Midbrain (tissue), 1 donor: ENCODE measurements at regions not wholly inside any gene's neighbourhood (a gene's known extent, or its start where the extent isn't known, plus 50 kb on each side); places are given as distances from the start of the nearest gene placed in this dataset.
"Not testable (repeated sequence)": the region's sequence is repeated elsewhere in the genome, so short reads cannot be mapped to it uniquely, and the experiment has no call there.

Experiments used
- DNase-seq: peaks from one replicate; lab custom pipeline; 2025; lab: John Stamatoyannopoulos, UW

DNA sequence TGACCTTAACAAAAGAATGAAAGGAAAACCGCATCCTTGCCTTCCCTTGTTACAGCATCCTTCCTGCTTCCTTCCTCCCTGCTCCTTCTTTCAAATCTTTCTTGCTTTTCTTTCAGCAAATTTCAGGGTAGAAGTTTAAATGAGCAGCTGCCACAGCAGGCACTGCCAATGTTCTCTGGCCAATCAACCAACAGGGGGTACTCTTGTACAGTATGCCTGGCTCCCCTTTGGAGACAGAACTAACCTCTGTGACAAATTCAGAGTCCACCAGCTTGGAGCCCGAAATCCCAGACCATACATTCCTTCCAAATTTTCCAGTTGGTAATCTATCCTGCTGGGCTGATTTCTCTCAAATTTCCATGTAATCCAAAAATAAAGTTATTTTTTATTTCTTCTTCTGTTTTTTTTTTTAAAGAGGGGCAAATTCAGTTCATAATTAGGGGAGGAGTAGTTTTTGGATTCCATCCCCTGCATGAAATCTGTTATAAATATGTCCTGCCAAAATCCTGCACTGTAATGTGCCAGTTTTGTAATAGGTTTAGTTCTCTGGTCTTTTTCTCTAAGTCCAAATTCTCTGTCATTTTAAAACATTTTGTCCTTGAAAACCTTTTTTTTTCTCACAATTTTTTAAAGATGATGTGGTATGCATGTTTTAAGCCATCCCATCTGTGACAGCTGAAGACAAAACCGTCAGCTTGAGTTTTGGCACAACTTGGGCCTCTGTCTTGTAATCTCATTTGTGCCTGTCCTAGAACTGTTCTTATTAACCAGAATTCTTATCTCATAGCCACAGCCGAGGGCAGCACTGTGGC, 610.0 kb upstream of the LMO3 start:
- no peak for DNase-seq

DNA sequence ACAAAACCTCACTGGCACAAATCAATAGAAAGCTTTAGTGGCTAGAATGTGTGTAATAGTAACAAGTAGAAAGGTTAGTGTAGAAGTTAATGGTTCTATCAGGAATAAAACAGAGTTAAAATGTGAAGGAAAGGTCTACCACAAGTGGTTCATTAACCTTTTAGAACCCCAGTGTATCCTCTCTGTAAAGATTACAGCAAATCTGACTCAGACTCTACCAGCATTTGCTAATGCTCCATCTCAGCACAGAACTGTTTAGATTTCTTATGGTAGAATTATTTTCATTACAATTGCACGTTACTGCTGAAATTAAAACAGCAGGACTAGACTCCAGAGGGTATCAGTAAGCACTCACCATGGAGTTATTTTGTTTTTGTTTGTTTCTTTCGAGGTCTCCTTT, 609.0 kb upstream of the LMO3 start:
- DNase-seq, result no peak

DNA sequence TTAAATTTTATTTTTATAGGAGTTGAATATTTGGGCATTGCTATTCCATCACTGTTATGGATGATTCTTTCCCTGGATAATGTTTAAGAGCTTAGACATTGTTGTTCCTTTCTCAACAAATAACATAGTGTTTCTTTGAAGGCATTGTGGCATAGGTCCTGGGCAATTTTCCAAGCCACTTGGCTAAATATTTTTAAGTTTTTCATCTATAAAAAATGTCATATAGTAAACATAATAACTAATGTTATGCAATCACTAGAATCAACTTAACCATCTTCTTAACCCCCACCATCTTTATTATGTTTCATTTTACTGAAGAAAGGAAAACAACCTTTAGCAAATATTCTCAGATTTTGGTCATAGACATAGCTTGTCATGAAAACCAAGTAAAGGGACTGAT, 600.6 kb upstream of the LMO3 start:
- no peak for DNase-seq

DNA sequence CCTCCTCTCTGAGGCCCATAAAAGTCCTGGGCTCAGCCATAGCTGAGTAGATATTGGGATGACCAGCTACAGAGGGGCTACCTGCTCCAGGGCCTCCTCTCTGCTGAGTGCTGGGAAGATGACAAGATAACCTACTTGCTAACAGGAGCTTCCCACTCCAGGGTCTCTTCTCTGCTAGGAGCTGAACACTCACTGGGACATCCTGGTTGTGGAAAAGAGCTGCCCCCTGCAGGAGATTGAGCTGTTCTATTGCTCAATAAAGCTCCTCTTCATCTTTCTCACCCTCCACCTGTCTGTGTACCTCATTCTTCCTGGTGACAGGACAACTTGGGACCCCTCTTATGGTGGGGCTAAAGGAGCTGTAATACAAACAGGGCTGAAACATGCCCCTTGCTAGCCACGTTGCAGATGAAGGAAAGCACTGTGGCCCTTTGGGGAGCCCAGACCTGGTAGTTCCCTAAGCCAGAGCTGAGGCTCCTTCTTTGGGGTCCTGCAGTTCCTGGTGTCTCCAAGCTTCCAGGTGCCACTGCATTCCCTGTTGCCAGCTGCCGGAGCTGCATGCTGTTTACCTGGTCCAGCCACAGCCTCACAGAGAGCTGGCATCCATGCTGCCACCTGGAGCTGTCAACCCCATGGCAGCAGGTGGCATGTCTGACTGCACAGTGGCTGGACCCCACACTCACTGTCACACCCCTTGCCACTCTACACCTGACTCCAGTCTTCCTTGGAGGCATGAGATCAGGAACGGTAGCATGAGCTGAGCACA, 598.5 kb upstream of the LMO3 start:
- no peak for DNase-seq

DNA sequence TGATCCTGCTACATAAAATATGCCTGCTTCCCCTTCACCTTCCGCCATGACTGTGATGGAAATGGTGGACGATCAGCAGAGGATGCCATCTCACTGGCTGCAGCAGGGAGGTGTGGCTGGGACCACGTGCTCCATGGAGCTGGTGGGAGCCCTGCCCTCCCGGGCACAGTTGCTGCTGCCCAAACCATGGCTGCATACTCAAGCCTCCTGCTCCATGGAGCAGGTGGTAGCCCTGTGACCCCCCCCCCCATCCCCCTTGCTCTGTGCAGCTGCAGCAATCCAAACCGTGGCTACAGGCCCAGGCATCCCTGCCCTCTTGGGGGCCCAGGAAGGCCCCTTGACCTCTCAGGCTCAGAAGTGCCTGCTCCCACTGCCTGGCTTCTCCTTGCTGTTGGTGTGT, 597.5 kb upstream of the LMO3 start:
- DNase-seq, result no peak

DNA sequence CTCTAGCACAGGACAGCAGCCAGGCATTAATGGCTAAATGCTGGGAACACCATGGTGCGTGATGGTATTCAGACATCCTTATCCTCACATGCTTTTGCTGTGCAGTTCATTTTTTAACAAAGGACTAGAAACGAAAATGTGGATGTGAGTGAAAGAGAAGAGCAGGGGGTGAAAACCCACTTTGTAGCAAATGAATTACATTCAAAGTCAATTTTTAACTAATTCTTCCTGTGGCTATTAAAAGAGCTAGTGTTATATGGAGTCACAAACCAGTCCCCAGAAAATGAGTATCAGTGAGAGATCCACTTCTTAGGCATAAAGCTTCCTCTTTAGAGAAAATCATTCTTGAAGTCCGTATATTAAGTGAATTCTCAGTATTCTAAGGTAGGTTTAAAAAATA, 592.0 kb upstream of the LMO3 start:
- DNase-seq, result no peak

DNA sequence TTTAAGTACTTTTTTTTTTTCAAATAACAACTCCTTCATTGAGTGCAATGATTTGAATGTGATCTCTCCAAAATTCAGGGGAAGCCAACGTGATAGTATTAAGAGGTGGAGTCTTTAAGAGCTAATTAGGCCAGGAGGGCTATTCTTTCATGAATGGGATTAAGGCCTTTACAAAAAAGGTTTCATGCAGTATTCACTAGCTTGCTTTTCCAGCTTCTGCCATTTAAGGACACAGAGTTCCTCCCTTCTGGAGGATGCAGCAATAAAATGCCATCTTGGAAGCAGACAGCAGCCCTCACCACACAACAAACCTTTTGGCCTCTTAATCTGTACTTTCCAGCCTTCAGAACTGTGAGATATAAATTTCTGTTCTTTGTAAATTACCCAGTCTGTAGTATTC, 586.8 kb upstream of the LMO3 start:
- no peak for DNase-seq

DNA sequence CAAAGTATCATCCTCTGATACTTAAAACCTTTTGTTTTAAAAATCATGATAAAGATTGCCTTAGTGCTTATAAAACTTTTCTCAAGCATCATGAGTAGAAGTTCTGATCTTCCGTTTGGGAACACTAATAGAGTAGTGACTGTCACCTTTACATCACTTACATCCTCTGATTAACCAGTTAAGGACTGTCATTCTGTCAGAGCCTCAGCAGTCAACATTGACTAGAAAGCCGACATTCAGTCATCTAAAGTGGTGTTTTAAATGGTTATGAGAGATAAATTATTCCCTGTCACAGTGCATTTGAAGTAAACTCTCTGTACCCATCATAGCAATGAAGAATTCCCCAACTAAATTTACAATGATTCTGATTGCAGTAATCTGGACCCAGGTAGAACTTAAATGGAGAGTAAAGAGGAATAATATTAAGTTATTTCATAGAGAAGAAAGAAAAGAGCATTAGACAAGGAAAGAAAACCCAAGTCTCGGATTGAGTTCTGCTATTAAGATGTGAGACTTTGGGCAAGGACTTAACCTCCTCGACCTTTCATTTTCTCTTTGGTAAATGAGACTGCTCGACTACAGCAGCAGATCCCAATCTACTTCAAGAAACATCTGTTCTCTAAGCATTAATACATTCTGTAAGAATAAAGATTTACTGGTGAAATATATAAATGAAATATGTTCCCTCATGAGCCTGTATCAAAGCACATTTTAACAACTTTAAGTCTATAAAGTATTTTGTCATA, 563.9 kb upstream of the LMO3 start:
- DNase-seq, result no peak

DNA sequence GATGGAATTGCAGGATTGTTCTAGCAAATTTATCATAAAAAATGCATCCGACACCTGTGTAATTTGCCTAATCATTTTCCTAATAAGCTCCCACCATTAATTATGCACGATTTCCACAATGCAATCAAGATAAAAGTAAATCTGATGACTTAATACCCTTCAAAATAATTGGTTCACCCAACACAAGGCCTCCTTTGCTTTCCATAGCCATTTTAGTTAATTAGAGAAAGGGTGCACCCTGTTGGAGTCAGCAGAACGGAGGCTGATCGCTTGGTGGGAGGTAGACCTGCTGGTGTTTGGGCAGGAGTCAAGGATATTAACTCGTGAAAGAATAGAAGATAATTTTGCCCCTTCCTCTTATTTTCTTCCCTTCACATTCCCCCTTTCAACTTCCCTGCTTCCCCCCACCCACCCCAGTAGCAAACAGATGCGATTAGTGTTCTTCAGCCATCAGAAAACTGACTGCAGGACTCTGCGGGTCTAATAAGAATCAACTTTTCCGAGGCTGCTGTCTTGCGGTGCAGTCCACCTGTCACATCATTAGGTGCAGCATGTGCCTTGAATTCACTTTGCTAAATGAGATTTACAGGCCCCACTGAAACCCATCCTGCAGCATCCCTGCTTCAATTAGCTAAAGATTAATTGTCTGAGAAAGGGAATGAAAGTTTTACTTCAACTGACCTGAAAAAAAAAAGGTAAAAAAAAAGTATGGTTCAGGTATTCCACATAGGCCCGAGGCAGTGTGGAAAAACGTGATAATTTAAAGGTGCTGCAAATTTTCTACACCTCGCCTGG, 553.7 kb upstream of the LMO3 start:
- DNase-seq, result no peak

DNA sequence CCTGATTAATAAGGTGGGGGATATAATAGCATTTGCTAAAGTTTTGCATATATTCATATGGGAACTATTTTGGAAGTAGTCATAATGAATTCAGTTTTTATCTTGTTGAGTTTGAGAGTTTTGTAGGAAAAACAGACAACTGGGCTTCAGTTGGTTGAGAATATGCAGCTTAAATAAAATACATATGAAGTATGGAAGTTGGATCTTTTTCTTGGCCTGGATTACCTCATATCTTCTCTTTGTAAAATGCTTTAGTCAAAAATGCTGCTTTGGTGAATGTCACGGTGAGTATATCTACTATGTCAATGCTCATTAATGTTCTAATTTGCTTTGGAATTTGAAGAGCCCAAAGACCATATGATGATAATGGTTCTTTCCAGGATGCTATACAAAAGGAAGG, 552.2 kb upstream of the LMO3 start:
- no peak for DNase-seq

DNA sequence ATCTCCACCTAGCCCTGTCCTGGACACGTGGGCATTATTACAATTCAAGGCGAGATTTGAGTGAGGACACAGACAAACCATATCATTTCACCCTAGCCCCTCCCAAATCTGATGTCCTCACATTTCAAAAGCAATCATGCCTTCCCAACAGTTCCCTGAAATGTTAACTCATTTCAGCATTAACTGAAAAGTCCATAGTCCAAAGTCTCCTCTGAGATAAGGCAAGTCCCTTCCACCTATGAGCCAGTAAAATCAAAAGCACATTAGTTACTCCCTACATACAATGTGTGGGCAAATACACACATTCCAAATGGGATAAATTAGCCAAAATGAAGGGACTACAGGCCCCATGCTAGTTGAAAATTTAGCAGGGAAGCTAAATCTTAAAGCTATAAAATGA, 546.0 kb upstream of the LMO3 start:
- no peak for DNase-seq

DNA sequence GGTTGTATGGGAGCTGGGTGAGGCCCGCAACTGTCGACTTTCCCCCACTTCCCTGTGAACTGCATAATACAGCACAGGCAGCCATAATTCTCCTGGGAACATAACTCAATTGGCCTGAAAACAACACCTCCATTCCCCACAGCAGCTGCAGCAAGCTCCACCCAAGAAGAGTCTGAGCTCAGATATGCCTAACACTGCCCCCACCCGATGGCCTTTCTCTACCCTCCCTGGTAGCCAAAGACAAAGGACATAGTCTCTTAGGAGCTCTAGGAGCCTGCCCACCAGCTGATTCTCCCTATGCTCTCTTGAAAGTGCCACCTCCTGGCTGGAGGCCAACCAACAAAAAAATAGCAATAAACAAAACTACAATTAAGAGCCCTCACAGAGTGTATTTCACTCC, 542.7 kb upstream of the LMO3 start:
- DNase-seq, result no peak

DNA sequence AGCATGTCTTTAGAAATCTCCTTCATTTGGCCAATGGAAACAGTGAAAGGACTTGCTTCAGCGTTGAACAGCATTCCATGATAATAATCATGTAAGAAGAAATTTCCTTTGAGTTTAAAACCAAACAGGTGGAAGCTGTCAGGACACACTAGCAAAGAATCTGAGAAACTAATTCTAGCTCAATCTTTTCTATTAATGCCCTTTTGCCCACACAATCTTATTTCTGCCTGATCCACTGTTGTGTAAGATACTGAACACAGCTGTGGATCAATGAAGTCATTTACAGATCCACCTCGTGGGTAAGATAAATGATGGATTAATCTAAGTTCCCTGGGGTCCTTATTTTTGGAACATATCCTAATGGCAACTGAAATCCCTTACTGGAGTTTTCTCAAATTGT, 536.9 kb upstream of the LMO3 start:
- no peak for DNase-seq

DNA sequence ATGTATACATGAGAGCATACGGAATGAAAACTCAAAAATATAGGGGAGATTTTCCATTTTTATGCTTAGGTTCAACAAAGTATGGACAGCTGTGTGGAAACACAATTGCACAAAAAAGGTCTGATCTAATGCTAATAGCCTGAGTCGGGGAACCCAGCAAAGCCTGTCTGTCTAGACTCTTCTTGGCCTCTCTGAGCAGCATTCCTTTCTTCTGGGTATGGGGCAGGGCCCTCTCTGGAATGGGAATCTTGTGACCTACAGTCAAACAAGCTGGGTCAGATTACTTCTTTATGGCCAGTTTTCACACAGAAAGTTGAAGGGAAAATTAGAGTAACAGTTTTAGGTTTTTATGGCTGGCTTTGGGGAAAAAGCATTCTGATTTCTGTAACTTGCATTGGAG, 534.0 kb upstream of the LMO3 start:
- no peak for DNase-seq

DNA sequence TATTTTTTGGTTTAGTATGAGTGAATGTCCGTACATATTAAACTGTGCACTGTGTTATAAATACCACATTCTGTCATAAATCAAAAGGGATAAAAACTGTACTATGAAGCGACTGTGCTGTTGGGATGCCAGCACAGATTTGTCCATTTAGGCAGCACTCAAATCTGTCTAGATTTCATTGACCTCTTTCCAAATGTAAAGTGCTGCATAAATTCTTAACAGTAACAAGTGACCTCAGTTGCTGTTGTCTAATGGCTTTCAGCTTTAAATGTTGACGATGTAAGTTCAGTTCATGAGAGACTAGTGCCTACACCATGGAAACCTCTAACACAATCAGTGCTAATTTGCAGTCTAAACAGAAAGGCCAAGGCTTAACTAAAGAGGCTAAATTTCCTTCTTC, 531.4 kb upstream of the LMO3 start:
- DNase-seq, result no peak

DNA sequence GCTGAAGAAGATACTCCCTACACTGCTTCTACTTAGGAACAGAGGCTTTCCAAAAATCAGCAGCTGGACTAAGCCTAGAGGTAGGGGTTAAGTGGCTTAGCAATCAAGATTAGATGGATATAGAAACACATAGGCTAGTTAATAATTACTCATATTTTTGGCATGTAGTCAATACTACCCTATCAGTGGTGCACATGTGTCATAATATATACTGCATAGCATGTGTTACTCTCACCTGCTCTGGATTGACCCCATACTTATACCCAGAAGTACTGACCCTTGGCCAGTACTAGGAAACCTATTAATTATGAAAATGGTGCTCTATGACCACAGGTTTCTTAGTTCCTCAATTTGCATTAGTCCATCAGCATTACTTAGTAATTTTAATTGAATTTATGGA, 528.4 kb upstream of the LMO3 start:
- DNase-seq, result no peak

DNA sequence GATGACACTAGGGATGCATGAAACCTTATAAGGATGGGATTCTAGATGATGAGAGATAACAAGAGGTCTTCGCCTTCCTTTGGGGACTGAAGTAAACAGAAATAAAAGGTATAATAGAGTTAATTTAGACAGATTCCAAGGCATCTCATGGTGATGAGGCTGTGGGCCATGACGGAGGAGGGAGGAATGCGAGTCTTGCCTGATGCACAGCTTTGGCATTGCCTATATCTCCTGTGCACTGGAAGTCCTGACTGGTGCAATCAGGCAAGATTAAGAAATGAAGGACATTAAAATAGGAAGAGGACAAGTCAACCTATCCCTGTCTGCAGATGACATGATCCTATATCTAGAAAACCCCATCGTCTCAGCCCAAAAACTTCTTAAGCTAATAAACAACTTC, 526.4 kb upstream of the LMO3 start:
- DNase-seq, result no peak

DNA sequence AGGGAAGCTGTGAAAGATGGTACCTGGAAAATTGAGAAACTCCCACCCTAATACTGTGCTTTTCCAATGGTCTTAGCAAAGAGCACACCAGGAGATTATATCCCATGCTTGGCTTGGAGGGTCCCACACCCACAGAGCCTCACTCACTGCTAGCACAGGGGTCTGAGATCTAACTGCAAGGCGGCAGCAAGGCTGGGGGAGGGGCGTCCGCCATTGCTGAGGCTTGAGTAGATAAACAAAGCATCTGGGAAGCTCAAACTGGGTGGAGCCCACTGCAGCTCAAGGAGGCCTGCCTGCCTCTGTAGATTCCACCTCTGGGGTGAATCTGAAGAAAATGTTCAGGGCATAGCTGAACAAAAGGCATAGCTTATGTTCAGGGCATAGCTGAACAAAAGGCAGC, 510.6 kb upstream of the LMO3 start:
- DNase-seq, result not testable (repeated sequence)

DNA sequence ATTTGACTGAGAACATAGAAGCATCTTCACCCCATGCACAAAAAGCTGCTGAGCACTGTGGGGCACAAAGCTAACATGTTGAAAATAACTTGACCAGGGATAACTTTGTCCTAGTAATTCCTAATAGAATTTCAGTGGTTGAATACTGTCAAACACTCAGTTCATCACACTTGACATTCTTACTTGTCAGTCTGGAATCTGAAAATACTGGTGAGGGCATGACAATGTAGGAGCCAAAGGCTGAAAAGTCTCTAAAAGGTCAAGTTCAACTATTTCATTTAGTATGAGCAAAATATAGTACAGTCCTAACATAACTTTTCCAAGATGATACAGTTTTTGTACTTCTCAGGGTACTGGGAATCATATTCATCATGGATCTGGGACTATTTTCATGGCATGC, 504.4 kb upstream of the LMO3 start:
- no peak for DNase-seq

DNA sequence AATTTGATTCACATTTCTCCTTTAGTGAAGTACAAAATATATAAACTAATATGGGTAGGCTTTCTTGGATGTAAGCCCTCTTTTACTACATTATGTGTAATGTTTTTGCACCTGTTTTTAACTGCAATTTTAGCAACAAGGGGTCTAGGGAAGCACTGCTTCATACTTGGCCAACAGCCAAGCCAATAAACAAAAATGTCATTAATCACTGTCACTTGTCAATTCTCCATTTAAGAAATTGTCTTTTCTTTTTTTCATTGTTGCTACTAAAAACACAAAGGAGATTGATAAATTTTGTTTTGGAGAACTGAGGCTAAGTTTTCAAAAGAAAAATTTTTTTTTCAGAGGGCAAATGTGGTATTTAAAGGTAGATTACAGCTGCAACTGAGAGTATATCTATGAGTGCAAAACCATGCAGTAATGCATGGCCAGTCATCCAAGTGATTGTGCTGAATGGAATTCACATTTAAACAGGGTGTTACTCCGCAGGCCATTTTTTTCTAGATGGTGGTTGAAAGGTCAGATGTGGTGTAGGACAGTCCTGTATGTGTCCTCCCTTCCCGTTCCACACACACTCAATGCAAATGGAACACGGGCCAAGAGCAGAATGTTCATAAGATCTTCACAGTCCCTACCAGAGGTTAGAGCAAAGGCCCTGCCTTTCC, 503.0 kb upstream of the LMO3 start:
- no peak for DNase-seq

DNA sequence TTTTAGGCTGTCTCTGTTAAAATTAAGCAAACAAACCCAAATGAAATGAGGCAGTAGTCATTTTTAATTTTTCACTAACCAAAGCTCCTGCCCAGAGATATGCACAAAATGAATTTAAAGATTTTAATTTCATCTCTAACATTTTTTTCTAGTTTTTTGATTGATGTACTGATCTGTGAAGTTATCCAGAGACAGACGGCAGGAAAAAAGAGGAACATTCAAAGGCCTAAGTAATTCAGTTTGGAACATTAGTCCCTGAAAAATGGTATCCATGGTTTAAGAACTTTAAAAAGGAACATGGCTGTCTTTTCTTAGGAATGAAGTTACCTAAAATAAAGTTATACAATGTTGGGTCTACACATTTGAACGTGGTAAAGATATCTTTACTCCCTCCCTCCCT, 498.8 kb upstream of the LMO3 start:
- no peak for DNase-seq

DNA sequence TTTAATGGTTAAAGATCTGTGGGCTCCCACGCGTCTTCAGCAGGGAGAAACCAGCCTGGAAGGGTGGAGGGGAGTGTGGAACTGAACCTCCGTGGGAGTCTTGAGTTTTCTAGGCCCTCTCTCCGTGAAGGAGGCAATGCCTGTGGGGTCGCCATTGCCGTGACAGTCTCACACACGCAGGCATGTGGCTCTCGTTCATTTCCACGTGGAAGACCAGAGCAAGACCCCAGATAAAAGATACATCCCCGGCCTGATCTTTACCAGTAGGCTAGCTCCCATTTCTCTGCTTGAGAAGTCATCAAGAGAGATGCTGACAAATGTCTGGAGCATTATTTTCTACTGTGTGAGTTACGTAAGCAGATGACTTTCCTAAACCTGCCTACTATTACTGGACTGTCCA, 491.7 kb upstream of the LMO3 start:
- DNase-seq, result no peak
